Fibroblast of skin of left biceps (primary cell): ENCODE measurements at regions not wholly inside any gene's neighbourhood (a gene's known extent, or its start where the extent isn't known, plus 50 kb on each side); places are given as distances from the start of the nearest gene placed in this dataset.
A peak's percentile ranks its signal among the peaks of the same experiment; 100 is the strongest.

ENCODE experiments used
- DNase-seq, 2 experiments: peaks; one replicate each; pipeline ENCODE4 v3.0.0-alpha.2; 2013; ENCODE audit warnings: low read depth in 2 of 2

- DNase-seq, result no peak
These were observed 331.3 kb upstream of the SNX7 start for GRCh38 chr1:98330224-98330623.

- no peak for DNase-seq
These were observed 332.7 kb upstream of the SNX7 start for GRCh38 chr1:98328855-98329254.

GRCh38 chr1:98327220-98327861 is 334.2 kb upstream of the SNX7 start:
- DNase-seq, result peak in 1 of 2 experiments; percentile 55

- DNase-seq, result peak in 1 of 2 experiments; percentile 57
These were observed 335.7 kb upstream of the SNX7 start for GRCh38 chr1:98325646-98326440.

- peak; percentile 94 for DNase-seq
These were observed 337.6 kb upstream of the SNX7 start for GRCh38 chr1:98323906-98324358.

- peak in 1 of 2 experiments; percentile 57 for DNase-seq
These were observed 338.1 kb upstream of the SNX7 start for GRCh38 chr1:98323388-98323787.

- DNase-seq, result no peak
These were observed 338.6 kb upstream of the SNX7 start for GRCh38 chr1:98322966-98323365.

- DNase-seq, result no peak
These were observed 339.4 kb upstream of the SNX7 start for GRCh38 chr1:98322086-98322485.

GRCh38 chr1:98321191-98321590 is 340.3 kb upstream of the SNX7 start:
- no peak for DNase-seq

- DNase-seq, result peak in 1 of 2 experiments; percentile 58
These were observed 345.1 kb upstream of the SNX7 start for GRCh38 chr1:98316286-98316905.

- DNase-seq, result peak in 1 of 2 experiments; percentile 34
These were observed 346.2 kb upstream of the SNX7 start for GRCh38 chr1:98315309-98315708.

- no peak for DNase-seq
These were observed 346.9 kb upstream of the SNX7 start for GRCh38 chr1:98314601-98315000.

GRCh38 chr1:98306517-98307089 is 354.9 kb upstream of the SNX7 start:
- no peak for DNase-seq

- no peak for DNase-seq
These were observed 356.2 kb upstream of the SNX7 start for GRCh38 chr1:98305362-98305761.

- no peak for DNase-seq
These were observed 356.6 kb upstream of the SNX7 start for GRCh38 chr1:98304888-98305287.

GRCh38 chr1:98299861-98300260 is 361.7 kb upstream of the SNX7 start:
- no peak for DNase-seq

- no peak for DNase-seq
These were observed 362.2 kb upstream of the SNX7 start for GRCh38 chr1:98299313-98299712.

- no peak for DNase-seq
These were observed 363.2 kb upstream of the SNX7 start for GRCh38 chr1:98298319-98298718.

GRCh38 chr1:98296681-98297080 is 364.8 kb upstream of the SNX7 start:
- no peak for DNase-seq

GRCh38 chr1:98294127-98294526 is 367.4 kb upstream of the SNX7 start:
- DNase-seq, result no peak

GRCh38 chr1:98292994-98293393 is 368.5 kb upstream of the SNX7 start:
- no peak for DNase-seq

GRCh38 chr1:98289311-98289710 is 368.5 kb upstream of the DPYD start:
- DNase-seq, result no peak
